ENCODE measurements at regions not wholly inside any gene's neighbourhood (a gene's known extent, or its start where the extent isn't known, plus 50 kb on each side); places are given as distances from the start of the nearest gene placed in this dataset.
"Not testable (repeated sequence)": the region's sequence is repeated elsewhere in the genome, so short reads cannot be mapped to it uniquely, and the experiment has no call there.

GRCh38 chr14:42481714-42482113, 875.0 kb downstream of the LRFN5 start:
- H3K4me1 Mint-ChIP-seq; H3K27ac ChIP-seq (ENCODE audit: low read length in 2 of 2); H3K9me3 ChIP-seq (ENCODE audit: control extremely low read depth in 1 of 3, control insufficient read depth in 2 of 3, insufficient read depth in 1 of 3, low read length in 2 of 3); H3K4me3 ChIP-seq (ENCODE audit: control extremely low read depth in 1 of 5, extremely low read depth in 1 of 5, insufficient read depth in 1 of 5, low read depth in 2 of 5, low read length in 4 of 5); H3K27me3 ChIP-seq (replicated peaks in 1 of 4; ENCODE audit: control extremely low read depth in 1 of 4, control insufficient read depth in 3 of 4, insufficient read depth in 4 of 4, low read length in 3 of 4); H3K27me3 Mint-ChIP-seq; H3K9ac ChIP-seq (ENCODE audit: low read length); DNase-seq; intact Hi-C loops (cut with micrococcal nuclease); POLR2A ChIA-PET; H4K20me1 ChIP-seq (ENCODE audit: control insufficient read depth, insufficient read depth, low read length, poor library complexity, severe bottlenecking); H3K27ac Mint-ChIP-seq; H3K9me3 Mint-ChIP-seq (ENCODE audit: insufficient read depth); H2AFZ ChIP-seq (ENCODE audit: insufficient read depth, low read depth, low read length, poor library complexity, severe bottlenecking); H3K36me3 ChIP-seq (replicated peaks in 1 of 2; ENCODE audit: control extremely low read depth in 1 of 2, control insufficient read depth in 1 of 2, extremely low read depth in 1 of 2, insufficient read depth in 2 of 2, low read length in 1 of 2); H3K4me3 Mint-ChIP-seq; ATAC-seq (ENCODE audit: low read depth); H3K4me1 ChIP-seq (ENCODE audit: control insufficient read depth in 2 of 2, insufficient read depth in 2 of 2, low read length in 2 of 2); CTCF ChIA-PET; H3K79me2 ChIP-seq (ENCODE audit: control insufficient read depth, insufficient read depth, low read length); H3K4me2 ChIP-seq (replicated peaks; ENCODE audit: low read depth, low read length, poor library complexity, severe bottlenecking): not testable (repeated sequence)
- WGBS (ENCODE audit: insufficient coverage): 100% methylated on average over 7 of the region's 8 CpGs

GRCh38 chr14:42480255-42480654, 873.6 kb downstream of the LRFN5 start:
- intact Hi-C loops (cut with micrococcal nuclease): no loop called here
- no peaks in the 10 kb centered on the region for H4K20me1 ChIP-seq (ENCODE audit: control insufficient read depth, insufficient read depth, low read length, poor library complexity, severe bottlenecking)
- H3K27ac ChIP-seq (ENCODE audit: low read length in 2 of 2): no peak overlapping the region
- H3K4me3 ChIP-seq (ENCODE audit: control extremely low read depth in 1 of 5, extremely low read depth in 1 of 5, insufficient read depth in 1 of 5, low read depth in 2 of 5, low read length in 4 of 5): no peak overlapping the region
- no peaks in the 10 kb centered on the region for H3K36me3 ChIP-seq (replicated peaks in 1 of 2; ENCODE audit: control extremely low read depth in 1 of 2, control insufficient read depth in 1 of 2, extremely low read depth in 1 of 2, insufficient read depth in 2 of 2, low read length in 1 of 2)
- H3K27me3 ChIP-seq (replicated peaks in 1 of 4; ENCODE audit: control extremely low read depth in 1 of 4, control insufficient read depth in 3 of 4, insufficient read depth in 4 of 4, low read length in 3 of 4): no peaks in the 10 kb centered on the region
- no peak for TF ChIP-seq EZH2 (IDR thresholded peaks at IDR 0.05; ENCODE audit: borderline replicate concordance, insufficient read depth, low read depth, low read length, poor library complexity, severe bottlenecking)
- TF ChIP-seq CTCF (IDR thresholded peaks at IDR 0.05): no peak
- no peaks in the 10 kb centered on the region for H3K4me1 Mint-ChIP-seq
- ATAC-seq (ENCODE audit: low read depth) (no peak), DNase-seq (no peak)
- H3K4me2 ChIP-seq (replicated peaks; ENCODE audit: low read depth, low read length, poor library complexity, severe bottlenecking): no peak overlapping the region
- H3K4me1 ChIP-seq (ENCODE audit: control insufficient read depth in 2 of 2, insufficient read depth in 2 of 2, low read length in 2 of 2): no peaks in the 10 kb centered on the region
- no peak overlapping the region for H2AFZ ChIP-seq (ENCODE audit: insufficient read depth, low read depth, low read length, poor library complexity, severe bottlenecking)
- H3K79me2 ChIP-seq (ENCODE audit: control insufficient read depth, insufficient read depth, low read length): no peaks in the 10 kb centered on the region
- no peaks in the 10 kb centered on the region for H3K27me3 Mint-ChIP-seq
- H3K9me3 Mint-ChIP-seq (ENCODE audit: insufficient read depth): no peaks in the 10 kb centered on the region
- H3K9me3 ChIP-seq (ENCODE audit: control extremely low read depth in 1 of 3, control insufficient read depth in 2 of 3, insufficient read depth in 1 of 3, low read length in 2 of 3): no peaks in the 10 kb centered on the region
- CTCF ChIA-PET: no interaction called here
- WGBS (ENCODE audit: insufficient coverage): 100% methylated on average over 1 of the region's 1 CpG
- POLR2A ChIA-PET: no interaction called here
- no peak overlapping the region for H3K27ac Mint-ChIP-seq
- no peak overlapping the region for H3K9ac ChIP-seq (ENCODE audit: low read length)
- no peak overlapping the region for H3K4me3 Mint-ChIP-seq

Measured in B cell (primary cell).